IMR-90 (cell line): ENCODE measurements at regions not wholly inside any gene's neighbourhood (a gene's known extent, or its start where the extent isn't known, plus 50 kb on each side); places are given as distances from the start of the nearest gene placed in this dataset.

Experiments used
- CEBPB ChIP-seq: IDR thresholded peaks from 2 replicates; pipeline ENCODE4 v1.6.1; 2012; ENCODE audit warnings: low read depth, low read length, improper control_type of control experiment
- MAZ ChIP-seq: IDR thresholded peaks from 2 replicates; pipeline ENCODE4 v1.6.1; 2012; ENCODE audit warnings: low read depth, mild to moderate bottlenecking, low read length, improper control_type of control experiment, moderate library complexity, borderline replicate concordance
- TF ChIP-seq, protein P1 (sequence below): conservative IDR thresholded peaks from 2 replicates; pipeline ENCODE4 v1.5.1; 2012; ENCODE audit warnings: mild to moderate bottlenecking, low read depth, low read length, improper control_type of control experiment

- TF ChIP-seq CEBPB: no peak
- TF ChIP-seq, protein P1, sequence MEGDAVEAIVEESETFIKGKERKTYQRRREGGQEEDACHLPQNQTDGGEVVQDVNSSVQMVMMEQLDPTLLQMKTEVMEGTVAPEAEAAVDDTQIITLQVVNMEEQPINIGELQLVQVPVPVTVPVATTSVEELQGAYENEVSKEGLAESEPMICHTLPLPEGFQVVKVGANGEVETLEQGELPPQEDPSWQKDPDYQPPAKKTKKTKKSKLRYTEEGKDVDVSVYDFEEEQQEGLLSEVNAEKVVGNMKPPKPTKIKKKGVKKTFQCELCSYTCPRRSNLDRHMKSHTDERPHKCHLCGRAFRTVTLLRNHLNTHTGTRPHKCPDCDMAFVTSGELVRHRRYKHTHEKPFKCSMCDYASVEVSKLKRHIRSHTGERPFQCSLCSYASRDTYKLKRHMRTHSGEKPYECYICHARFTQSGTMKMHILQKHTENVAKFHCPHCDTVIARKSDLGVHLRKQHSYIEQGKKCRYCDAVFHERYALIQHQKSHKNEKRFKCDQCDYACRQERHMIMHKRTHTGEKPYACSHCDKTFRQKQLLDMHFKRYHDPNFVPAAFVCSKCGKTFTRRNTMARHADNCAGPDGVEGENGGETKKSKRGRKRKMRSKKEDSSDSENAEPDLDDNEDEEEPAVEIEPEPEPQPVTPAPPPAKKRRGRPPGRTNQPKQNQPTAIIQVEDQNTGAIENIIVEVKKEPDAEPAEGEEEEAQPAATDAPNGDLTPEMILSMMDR: no peak
- TF ChIP-seq MAZ: no peak
Measured at GRCh38 chr1:96579636-96580035, 141.9 kb upstream of the PTBP2 start.
